GM12878 (cell line): ENCODE measurements at regions not wholly inside any gene's neighbourhood (a gene's known extent, or its start where the extent isn't known, plus 50 kb on each side); places are given as distances from the start of the nearest gene placed in this dataset.

Experiments
- EZH2 ChIP-seq: IDR thresholded peaks from 2 replicates; pipeline ENCODE4 v1.6.1; 2012; ENCODE audit warnings: low read depth, mild to moderate bottlenecking, control low read depth, inconsistent platforms, low read length, borderline replicate concordance; ENCODE audit not compliant: control insufficient read depth
- TF ChIP-seq, protein P1 (sequence below), 3 experiments: IDR thresholded peaks in 2 of 3; conservative IDR thresholded peaks in 1 of 3; 2 replicates each; pipeline ENCODE4 v1.5.1; 2011; ENCODE audit warnings: low read depth in 3 of 3, low read length in 3 of 3, mild to moderate bottlenecking in 3 of 3, control low read depth in 2 of 3, moderate library complexity in 2 of 3, inconsistent platforms in 1 of 3, mixed read lengths in 1 of 3; ENCODE audit not compliant: control insufficient read depth in 2 of 3, insufficient read depth in 1 of 3; ENCODE audit errors: extremely low read depth in 1 of 3
- TF ChIP-seq, protein P2 (sequence below): fragments of 150-350 bp; IDR thresholded peaks from 2 replicates; pipeline ENCODE4 v1.6.1; 2014; ENCODE audit warnings: mild to moderate bottlenecking, low read depth, low read length

DNA sequence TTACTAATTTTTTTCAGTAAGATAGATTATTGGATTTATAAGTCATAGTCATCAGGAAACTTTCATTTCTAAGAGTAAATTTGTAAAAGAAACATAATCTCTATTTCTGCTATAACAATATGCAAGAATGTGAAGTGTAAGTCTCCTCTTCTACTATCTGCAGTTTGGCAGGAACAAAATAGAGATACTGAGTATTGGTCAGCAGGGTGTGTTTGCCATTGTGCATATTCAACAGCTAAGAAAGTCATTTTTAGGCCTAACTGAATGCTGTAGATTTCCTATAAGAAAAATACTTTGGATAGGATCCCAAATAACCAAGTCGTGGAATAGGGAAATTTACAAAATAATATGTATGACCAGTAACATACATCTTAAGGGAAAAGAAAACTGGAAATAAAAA lies 253.3 kb upstream of the EPHA5 start:
- TF ChIP-seq, protein P1, sequence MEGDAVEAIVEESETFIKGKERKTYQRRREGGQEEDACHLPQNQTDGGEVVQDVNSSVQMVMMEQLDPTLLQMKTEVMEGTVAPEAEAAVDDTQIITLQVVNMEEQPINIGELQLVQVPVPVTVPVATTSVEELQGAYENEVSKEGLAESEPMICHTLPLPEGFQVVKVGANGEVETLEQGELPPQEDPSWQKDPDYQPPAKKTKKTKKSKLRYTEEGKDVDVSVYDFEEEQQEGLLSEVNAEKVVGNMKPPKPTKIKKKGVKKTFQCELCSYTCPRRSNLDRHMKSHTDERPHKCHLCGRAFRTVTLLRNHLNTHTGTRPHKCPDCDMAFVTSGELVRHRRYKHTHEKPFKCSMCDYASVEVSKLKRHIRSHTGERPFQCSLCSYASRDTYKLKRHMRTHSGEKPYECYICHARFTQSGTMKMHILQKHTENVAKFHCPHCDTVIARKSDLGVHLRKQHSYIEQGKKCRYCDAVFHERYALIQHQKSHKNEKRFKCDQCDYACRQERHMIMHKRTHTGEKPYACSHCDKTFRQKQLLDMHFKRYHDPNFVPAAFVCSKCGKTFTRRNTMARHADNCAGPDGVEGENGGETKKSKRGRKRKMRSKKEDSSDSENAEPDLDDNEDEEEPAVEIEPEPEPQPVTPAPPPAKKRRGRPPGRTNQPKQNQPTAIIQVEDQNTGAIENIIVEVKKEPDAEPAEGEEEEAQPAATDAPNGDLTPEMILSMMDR (IDR thresholded peaks at IDR 0.05 in 2 of 3, conservative IDR thresholded peaks at IDR 0.05 in 1 of 3; ENCODE audit: control insufficient read depth in 2 of 3, extremely low read depth in 1 of 3, insufficient read depth in 1 of 3, low read depth in 3 of 3, low read length in 3 of 3) = no peak
- no peak for TF ChIP-seq EZH2
- TF ChIP-seq, protein P2, sequence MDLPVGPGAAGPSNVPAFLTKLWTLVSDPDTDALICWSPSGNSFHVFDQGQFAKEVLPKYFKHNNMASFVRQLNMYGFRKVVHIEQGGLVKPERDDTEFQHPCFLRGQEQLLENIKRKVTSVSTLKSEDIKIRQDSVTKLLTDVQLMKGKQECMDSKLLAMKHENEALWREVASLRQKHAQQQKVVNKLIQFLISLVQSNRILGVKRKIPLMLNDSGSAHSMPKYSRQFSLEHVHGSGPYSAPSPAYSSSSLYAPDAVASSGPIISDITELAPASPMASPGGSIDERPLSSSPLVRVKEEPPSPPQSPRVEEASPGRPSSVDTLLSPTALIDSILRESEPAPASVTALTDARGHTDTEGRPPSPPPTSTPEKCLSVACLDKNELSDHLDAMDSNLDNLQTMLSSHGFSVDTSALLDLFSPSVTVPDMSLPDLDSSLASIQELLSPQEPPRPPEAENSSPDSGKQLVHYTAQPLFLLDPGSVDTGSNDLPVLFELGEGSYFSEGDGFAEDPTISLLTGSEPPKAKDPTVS = no peak
